ENCODE measurements at regions not wholly inside any gene's neighbourhood (a gene's known extent, or its start where the extent isn't known, plus 50 kb on each side); places are given as distances from the start of the nearest gene placed in this dataset.
"Not testable (repeated sequence)": the region's sequence is repeated elsewhere in the genome, so short reads cannot be mapped to it uniquely, and the experiment has no call there.

- not testable (repeated sequence) for DNase-seq
These were observed 210.3 kb upstream of the FRG2C start for GRCh38 chr3:75453839-75454238.

- not testable (repeated sequence) for DNase-seq
These were observed 189.6 kb upstream of the FRG2C start for GRCh38 chr3:75474530-75474929.

- DNase-seq = not testable (repeated sequence)
These were observed 167.5 kb upstream of the FRG2C start for GRCh38 chr3:75496600-75496999.

GRCh38 chr3:75500357-75500756 is 163.8 kb upstream of the FRG2C start:
- not testable (repeated sequence) for DNase-seq

- DNase-seq = not testable (repeated sequence)
These were observed 162.0 kb upstream of the FRG2C start for GRCh38 chr3:75502171-75502570.

GRCh38 chr3:75502769-75503756 is 161.1 kb upstream of the FRG2C start:
- DNase-seq = not testable (repeated sequence)

GRCh38 chr3:75506603-75507002 is 157.5 kb upstream of the FRG2C start:
- no peak for DNase-seq

GRCh38 chr3:75507956-75508355 is 156.2 kb upstream of the FRG2C start:
- not testable (repeated sequence) for DNase-seq

- not testable (repeated sequence) for DNase-seq
These were observed 136.5 kb upstream of the FRG2C start for GRCh38 chr3:75527657-75528056.

GRCh38 chr3:75552095-75552494 is 112.0 kb upstream of the FRG2C start:
- DNase-seq = not testable (repeated sequence)

- not testable (repeated sequence) for DNase-seq
These were observed 99.7 kb upstream of the FRG2C start for GRCh38 chr3:75564427-75564826.

- DNase-seq = not testable (repeated sequence)
These were observed 91.8 kb upstream of the FRG2C start for GRCh38 chr3:75572303-75572702.

- DNase-seq = not testable (repeated sequence)
These were observed 85.0 kb upstream of the FRG2C start for GRCh38 chr3:75579091-75579490.

- not testable (repeated sequence) for DNase-seq
These were observed 84.6 kb upstream of the FRG2C start for GRCh38 chr3:75579536-75579935.

GRCh38 chr3:75579981-75580782 is 83.9 kb upstream of the FRG2C start:
- peak; percentile 1 for DNase-seq

GRCh38 chr3:75582536-75582935 is 81.6 kb upstream of the FRG2C start:
- not testable (repeated sequence) for DNase-seq

GRCh38 chr3:75583116-75583515 is 81.0 kb upstream of the FRG2C start:
- not testable (repeated sequence) for DNase-seq

- DNase-seq = not testable (repeated sequence)
These were observed 76.4 kb upstream of the FRG2C start for GRCh38 chr3:75587695-75588094.

- DNase-seq = not testable (repeated sequence)
These were observed 73.7 kb upstream of the FRG2C start for GRCh38 chr3:75590382-75590781.

- not testable (repeated sequence) for DNase-seq
These were observed 59.7 kb upstream of the FRG2C start for GRCh38 chr3:75604286-75604934.

- not testable (repeated sequence) for DNase-seq
These were observed 56.1 kb upstream of the FRG2C start for GRCh38 chr3:75607996-75608395.

- DNase-seq = not testable (repeated sequence)
These were observed 54.5 kb upstream of the FRG2C start for GRCh38 chr3:75609598-75609997.

GRCh38 chr3:75610773-75611172 is 53.4 kb upstream of the FRG2C start:
- DNase-seq = no peak

All from NCI-H2171 treated with DMSO at 0.1 percent for 48 hours (cell line).